Upper lobe of left lung (tissue), 4 donors: ENCODE measurements at regions not wholly inside any gene's neighbourhood (a gene's known extent, or its start where the extent isn't known, plus 50 kb on each side); places are given as distances from the start of the nearest gene placed in this dataset.

ENCODE experiments used
- EP300 ChIP-seq, 4 donors: sonication (generic); formaldehyde crosslinking; IDR thresholded peaks; one replicate each; pipeline ENCODE4 v1.5.1; 2017; ENCODE audit warnings: antibody characterized with exemption in 4 of 4, control low read depth in 2 of 4
- POLR2A ChIP-seq, 4 donors: fragments of 450-650 bp; IDR thresholded peaks; one replicate each; pipeline ENCODE4 v1.5.1; 2016 to 2017; ENCODE audit warnings: antibody characterized with exemption in 4 of 4, mild to moderate bottlenecking in 2 of 4
- POLR2AphosphoS5 ChIP-seq, 2 donors: sonication (generic); formaldehyde crosslinking; IDR thresholded peaks; one replicate each; pipeline ENCODE4 v1.5.1; 2017; ENCODE audit warnings: antibody characterized with exemption in 2 of 2
- TF ChIP-seq, protein P1 (sequence below), 6 experiments: fragments of 450-650 bp in 4 of 6; fragments of 200-600 bp in 2 of 6; sonication (generic) in 2 of 6; IDR thresholded peaks; one replicate each; pipeline ENCODE4 v1.5.1; 2016 to 2019; ENCODE audit warnings: antibody characterized with exemption in 6 of 6

DNA sequence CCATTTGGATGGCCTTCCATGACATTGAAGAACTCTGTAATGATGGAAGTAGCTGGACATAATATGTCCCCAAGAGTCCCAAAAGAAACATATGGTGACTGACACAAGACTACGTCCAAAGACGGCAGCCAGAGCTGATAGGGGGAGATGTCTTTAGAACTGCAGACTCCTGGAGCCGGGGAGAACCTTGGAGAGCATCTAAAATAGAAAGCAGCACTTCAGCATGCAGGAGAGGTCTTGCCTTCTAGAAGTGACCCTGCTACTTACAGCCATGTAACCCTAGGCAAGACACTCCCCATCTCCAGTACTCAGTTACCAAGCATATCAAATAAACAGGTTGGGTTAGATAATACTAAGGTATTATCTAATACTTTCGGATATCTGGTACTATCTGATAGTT lies 143.8 kb upstream of the BCL6 start:
- TF ChIP-seq, protein P1, sequence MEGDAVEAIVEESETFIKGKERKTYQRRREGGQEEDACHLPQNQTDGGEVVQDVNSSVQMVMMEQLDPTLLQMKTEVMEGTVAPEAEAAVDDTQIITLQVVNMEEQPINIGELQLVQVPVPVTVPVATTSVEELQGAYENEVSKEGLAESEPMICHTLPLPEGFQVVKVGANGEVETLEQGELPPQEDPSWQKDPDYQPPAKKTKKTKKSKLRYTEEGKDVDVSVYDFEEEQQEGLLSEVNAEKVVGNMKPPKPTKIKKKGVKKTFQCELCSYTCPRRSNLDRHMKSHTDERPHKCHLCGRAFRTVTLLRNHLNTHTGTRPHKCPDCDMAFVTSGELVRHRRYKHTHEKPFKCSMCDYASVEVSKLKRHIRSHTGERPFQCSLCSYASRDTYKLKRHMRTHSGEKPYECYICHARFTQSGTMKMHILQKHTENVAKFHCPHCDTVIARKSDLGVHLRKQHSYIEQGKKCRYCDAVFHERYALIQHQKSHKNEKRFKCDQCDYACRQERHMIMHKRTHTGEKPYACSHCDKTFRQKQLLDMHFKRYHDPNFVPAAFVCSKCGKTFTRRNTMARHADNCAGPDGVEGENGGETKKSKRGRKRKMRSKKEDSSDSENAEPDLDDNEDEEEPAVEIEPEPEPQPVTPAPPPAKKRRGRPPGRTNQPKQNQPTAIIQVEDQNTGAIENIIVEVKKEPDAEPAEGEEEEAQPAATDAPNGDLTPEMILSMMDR (IDR thresholded peaks at IDR 0.05): no peak
- no peak for TF ChIP-seq POLR2AphosphoS5 (IDR thresholded peaks at IDR 0.05)
- TF ChIP-seq POLR2A (IDR thresholded peaks at IDR 0.05): no peak
- no peak for TF ChIP-seq EP300 (IDR thresholded peaks at IDR 0.05)
